NCI-H82 treated with DMSO at 0.1 percent for 48 hours (cell line): ENCODE measurements at regions not wholly inside any gene's neighbourhood (a gene's known extent, or its start where the extent isn't known, plus 50 kb on each side); places are given as distances from the start of the nearest gene placed in this dataset.

ENCODE experiments used
- DNase-seq: peaks from one replicate; lab custom pipeline; 2025; ENCODE audit not compliant: unreplicated experiment; lab: John Stamatoyannopoulos, UW

- DNase-seq: no peak
Observed at GRCh38 chr2:8531481-8531880, 150.4 kb upstream of the ID2 start.

GRCh38 chr2:8532438-8532837 lies 149.4 kb upstream of the ID2 start:
- no peak for DNase-seq

GRCh38 chr2:8533923-8534322 lies 147.9 kb upstream of the ID2 start:
- DNase-seq: no peak

GRCh38 chr2:8534386-8534728 lies 147.5 kb upstream of the ID2 start:
- DNase-seq: no peak

GRCh38 chr2:8534729-8535468 lies 147.0 kb upstream of the ID2 start:
- no peak for DNase-seq

- no peak for DNase-seq
Observed at GRCh38 chr2:8535469-8535795, 146.4 kb upstream of the ID2 start.

- no peak for DNase-seq
Observed at GRCh38 chr2:8535821-8536685, 145.8 kb upstream of the ID2 start.

- DNase-seq: no peak
Observed at GRCh38 chr2:8536686-8537561, 144.9 kb upstream of the ID2 start.

GRCh38 chr2:8537562-8538155 lies 144.2 kb upstream of the ID2 start:
- DNase-seq: no peak

- DNase-seq: no peak
Observed at GRCh38 chr2:8538531-8538930, 143.3 kb upstream of the ID2 start.

GRCh38 chr2:8538931-8539621 lies 142.8 kb upstream of the ID2 start:
- DNase-seq: no peak

- DNase-seq: no peak
Observed at GRCh38 chr2:8539743-8540551, 141.9 kb upstream of the ID2 start.

GRCh38 chr2:8540552-8541055 lies 141.3 kb upstream of the ID2 start:
- DNase-seq: no peak

GRCh38 chr2:8541223-8541622 lies 140.6 kb upstream of the ID2 start:
- DNase-seq: no peak

GRCh38 chr2:8541636-8542035 lies 140.2 kb upstream of the ID2 start:
- no peak for DNase-seq

- no peak for DNase-seq
Observed at GRCh38 chr2:8542381-8543059, 139.3 kb upstream of the ID2 start.

GRCh38 chr2:8543060-8543382 lies 138.8 kb upstream of the ID2 start:
- DNase-seq: no peak

GRCh38 chr2:8543383-8544170 lies 138.3 kb upstream of the ID2 start:
- no peak for DNase-seq
